ENCODE measurements at regions not wholly inside any gene's neighbourhood (a gene's known extent, or its start where the extent isn't known, plus 50 kb on each side); places are given as distances from the start of the nearest gene placed in this dataset.
A peak's percentile ranks its signal among the peaks of the same experiment; 100 is the strongest.

GRCh38 chr20:50328222-50328979 lies 137.8 kb downstream of the CEBPB start:
- 82% methylated on average over 5 of the region's 6 CpGs for WGBS (ENCODE audit: insufficient coverage)
- CTCF ChIA-PET, result interaction anchor here (1.0 to 3.5 kb wide), 7 partner anchors 10 to 139 kb away, joined by 3 to 19 read pairs (median 3); no protein-coding TSS in a partner anchor

GRCh38 chr20:50328996-50329898 lies 138.6 kb downstream of the CEBPB start:
- peaks cover 0 to 18% (median 8%) of the 10 kb centered on the region in 4 experiments for H3K4me1 ChIP-seq (ENCODE audit: control extremely low read depth in 1 of 4, control insufficient read depth in 4 of 4, insufficient read depth in 4 of 4, low read length in 3 of 4)
- no peaks in the 10 kb centered on the region for H3K9me3 ChIP-seq (ENCODE audit: control extremely low read depth in 1 of 5, control insufficient read depth in 4 of 5, insufficient read depth in 2 of 5, low read depth in 1 of 5, low read length in 4 of 5)
- H3K27me3 ChIP-seq (replicated peaks in 2 of 5; ENCODE audit: control insufficient read depth in 4 of 5, insufficient read depth in 5 of 5, low read length in 4 of 5), result no peaks in the 10 kb centered on the region
- ChIA-PET CTCF (interaction anchor here (0.7 to 3.5 kb wide), 5 partner anchors 10 to 65 kb away, joined by 3 to 19 read pairs (median 3); no protein-coding TSS in a partner anchor), POLR2A (no interaction called here)
- DNase-seq, result no peak
- no peaks in the 10 kb centered on the region for H3K36me3 ChIP-seq (ENCODE audit: control insufficient read depth in 4 of 4, insufficient read depth in 4 of 4, low read length in 3 of 4)
- WGBS (ENCODE audit: insufficient coverage), result 100% methylated on average over 2 of the region's 4 CpGs
- H3K4me3 ChIP-seq (ENCODE audit: control insufficient read depth in 1 of 7, extremely low read depth in 1 of 7, insufficient read depth in 4 of 7, low read depth in 2 of 7, low read length in 6 of 7), result no peak overlapping the region
- no peak overlapping the region for H3K27ac ChIP-seq (ENCODE audit: insufficient read depth in 1 of 2, low read depth in 1 of 2, low read length in 2 of 2, poor library complexity in 1 of 2, severe bottlenecking in 2 of 2)

More at GRCh38 chr20:50328222-50328979, 137.8 kb downstream of the CEBPB start:
- H3K27me3 ChIP-seq (replicated peaks in 2 of 5; ENCODE audit: control insufficient read depth in 4 of 5, insufficient read depth in 5 of 5, low read length in 4 of 5), result no peaks in the 10 kb centered on the region
- POLR2A ChIA-PET, result no interaction called here
- no peak overlapping the region for H3K27ac ChIP-seq (ENCODE audit: insufficient read depth in 1 of 2, low read depth in 1 of 2, low read length in 2 of 2, poor library complexity in 1 of 2, severe bottlenecking in 2 of 2)
- H3K4me3 ChIP-seq (ENCODE audit: control insufficient read depth in 1 of 7, extremely low read depth in 1 of 7, insufficient read depth in 4 of 7, low read depth in 2 of 7, low read length in 6 of 7), result no peak overlapping the region
- H3K9me3 ChIP-seq (ENCODE audit: control extremely low read depth in 1 of 5, control insufficient read depth in 4 of 5, insufficient read depth in 2 of 5, low read depth in 1 of 5, low read length in 4 of 5), result no peaks in the 10 kb centered on the region
- peaks cover 0 to 18% (median 8%) of the 10 kb centered on the region in 4 experiments for H3K4me1 ChIP-seq (ENCODE audit: control extremely low read depth in 1 of 4, control insufficient read depth in 4 of 4, insufficient read depth in 4 of 4, low read length in 3 of 4)
- DNase-seq, result no peak
- H3K36me3 ChIP-seq (ENCODE audit: control insufficient read depth in 4 of 4, insufficient read depth in 4 of 4, low read length in 3 of 4), result no peaks in the 10 kb centered on the region

- H3K4me3 ChIP-seq (ENCODE audit: control insufficient read depth in 1 of 7, extremely low read depth in 1 of 7, insufficient read depth in 4 of 7, low read depth in 2 of 7, low read length in 6 of 7), result no peak overlapping the region
- no peaks in the 10 kb centered on the region for H3K36me3 ChIP-seq (ENCODE audit: control insufficient read depth in 4 of 4, insufficient read depth in 4 of 4, low read length in 3 of 4)
- H3K4me1 ChIP-seq (ENCODE audit: control extremely low read depth in 1 of 4, control insufficient read depth in 4 of 4, insufficient read depth in 4 of 4, low read length in 3 of 4), result peaks cover 0 to 21% (median 10%) of the 10 kb centered on the region in 4 experiments
- DNase-seq, result no peak
- H3K27ac ChIP-seq (ENCODE audit: insufficient read depth in 1 of 2, low read depth in 1 of 2, low read length in 2 of 2, poor library complexity in 1 of 2, severe bottlenecking in 2 of 2), result no peak overlapping the region
- H3K9me3 ChIP-seq (ENCODE audit: control extremely low read depth in 1 of 5, control insufficient read depth in 4 of 5, insufficient read depth in 2 of 5, low read depth in 1 of 5, low read length in 4 of 5), result no peaks in the 10 kb centered on the region
- 89% methylated on average over 3 of the region's 3 CpGs for WGBS (ENCODE audit: insufficient coverage)
- CTCF ChIA-PET, result interaction anchor here (3.5 kb wide), 1 partner anchor 9 kb away, joined by 19 read pairs; no protein-coding TSS in a partner anchor
- POLR2A ChIA-PET, result no interaction called here
- H3K27me3 ChIP-seq (replicated peaks in 2 of 5; ENCODE audit: control insufficient read depth in 4 of 5, insufficient read depth in 5 of 5, low read length in 4 of 5), result no peaks in the 10 kb centered on the region
These were observed 139.4 kb downstream of the CEBPB start for GRCh38 chr20:50329981-50330503.

GRCh38 chr20:50330504-50331313 lies 140.1 kb downstream of the CEBPB start:
- no peak overlapping the region for H3K27ac ChIP-seq (ENCODE audit: insufficient read depth in 1 of 2, low read depth in 1 of 2, low read length in 2 of 2, poor library complexity in 1 of 2, severe bottlenecking in 2 of 2)
- POLR2A ChIA-PET, result no interaction called here
- peak in 2 of 3 donors; percentile 58 to 61 for DNase-seq
- H3K9me3 ChIP-seq (ENCODE audit: control extremely low read depth in 1 of 5, control insufficient read depth in 4 of 5, insufficient read depth in 2 of 5, low read depth in 1 of 5, low read length in 4 of 5), result no peaks in the 10 kb centered on the region
- H3K27me3 ChIP-seq (replicated peaks in 2 of 5; ENCODE audit: control insufficient read depth in 4 of 5, insufficient read depth in 5 of 5, low read length in 4 of 5), result no peaks in the 10 kb centered on the region
- no peaks in the 10 kb centered on the region for H3K36me3 ChIP-seq (ENCODE audit: control insufficient read depth in 4 of 4, insufficient read depth in 4 of 4, low read length in 3 of 4)
- peaks cover 0 to 21% (median 11%) of the 10 kb centered on the region in 4 experiments for H3K4me1 ChIP-seq (ENCODE audit: control extremely low read depth in 1 of 4, control insufficient read depth in 4 of 4, insufficient read depth in 4 of 4, low read length in 3 of 4)
- peak overlapping the region in 1 of 7 experiments; percentile 16 for H3K4me3 ChIP-seq (ENCODE audit: control insufficient read depth in 1 of 7, extremely low read depth in 1 of 7, insufficient read depth in 4 of 7, low read depth in 2 of 7, low read length in 6 of 7)
- WGBS (ENCODE audit: insufficient coverage), result 47% methylated on average over 14 of the region's 17 CpGs
- CTCF ChIA-PET, result no interaction called here

- H3K36me3 ChIP-seq (ENCODE audit: control insufficient read depth in 4 of 4, insufficient read depth in 4 of 4, low read length in 3 of 4), result no peaks in the 10 kb centered on the region
- WGBS (ENCODE audit: insufficient coverage), result 96% methylated on average over 6 of the region's 10 CpGs
- H3K4me3 ChIP-seq (ENCODE audit: control insufficient read depth in 1 of 7, extremely low read depth in 1 of 7, insufficient read depth in 4 of 7, low read depth in 2 of 7, low read length in 6 of 7), result no peak overlapping the region
- H3K27ac ChIP-seq (ENCODE audit: insufficient read depth in 1 of 2, low read depth in 1 of 2, low read length in 2 of 2, poor library complexity in 1 of 2, severe bottlenecking in 2 of 2), result no peak overlapping the region
- H3K27me3 ChIP-seq (replicated peaks in 2 of 5; ENCODE audit: control insufficient read depth in 4 of 5, insufficient read depth in 5 of 5, low read length in 4 of 5), result no peaks in the 10 kb centered on the region
- H3K9me3 ChIP-seq (ENCODE audit: control extremely low read depth in 1 of 5, control insufficient read depth in 4 of 5, insufficient read depth in 2 of 5, low read depth in 1 of 5, low read length in 4 of 5), result no peaks in the 10 kb centered on the region
- H3K4me1 ChIP-seq (ENCODE audit: control extremely low read depth in 1 of 4, control insufficient read depth in 4 of 4, insufficient read depth in 4 of 4, low read length in 3 of 4), result peaks cover 0 to 23% (median 12%) of the 10 kb centered on the region in 4 experiments
- DNase-seq, result no peak
- CTCF ChIA-PET, result interaction anchor here (0.6 to 1.4 kb wide), 2 partner anchors 10 to 59 kb away, joined by 3 read pairs; no protein-coding TSS in a partner anchor
- POLR2A ChIA-PET, result no interaction called here
These were observed 141.1 kb downstream of the CEBPB start for GRCh38 chr20:50331469-50332363.

- Histone ChIP-seq H3K4me3 (ENCODE audit: control insufficient read depth in 1 of 7, extremely low read depth in 1 of 7, insufficient read depth in 4 of 7, low read depth in 2 of 7, low read length in 6 of 7) (no peak overlapping the region), H3K4me1 (ENCODE audit: control extremely low read depth in 1 of 4, control insufficient read depth in 4 of 4, insufficient read depth in 4 of 4, low read length in 3 of 4) (peaks cover 0 to 31% (median 17%) of the 10 kb centered on the region in 4 experiments), H3K36me3 (ENCODE audit: control insufficient read depth in 4 of 4, insufficient read depth in 4 of 4, low read length in 3 of 4) (no peaks in the 10 kb centered on the region), H3K9me3 (ENCODE audit: control extremely low read depth in 1 of 5, control insufficient read depth in 4 of 5, insufficient read depth in 2 of 5, low read depth in 1 of 5, low read length in 4 of 5) (no peaks in the 10 kb centered on the region), H3K27me3 (replicated peaks in 2 of 5; ENCODE audit: control insufficient read depth in 4 of 5, insufficient read depth in 5 of 5, low read length in 4 of 5) (no peaks in the 10 kb centered on the region), H3K27ac (ENCODE audit: insufficient read depth in 1 of 2, low read depth in 1 of 2, low read length in 2 of 2, poor library complexity in 1 of 2, severe bottlenecking in 2 of 2) (no peak overlapping the region)
- DNase-seq, result no peak
- ChIA-PET POLR2A (no interaction called here), CTCF (interaction anchor here (0.6 to 1.4 kb wide), 2 partner anchors 11 to 60 kb away, joined by 3 read pairs; no protein-coding TSS in a partner anchor)
- 99% methylated on average over 11 of the region's 11 CpGs for WGBS (ENCODE audit: insufficient coverage)
These were observed 141.9 kb downstream of the CEBPB start for GRCh38 chr20:50332491-50332980.

Measured in common myeloid progenitor, CD34-positive (primary cell).